GM12878 (cell line): ENCODE measurements at regions not wholly inside any gene's neighbourhood (a gene's known extent, or its start where the extent isn't known, plus 50 kb on each side); places are given as distances from the start of the nearest gene placed in this dataset.

Experiments
- ATAC-seq: fragments of 200-7000 bp; cut with Tn5 transposase; 3 replicates; pipeline ENCODE4 v1.9.1; 2020; ENCODE audit warnings: mild to moderate bottlenecking, moderate library complexity
- BruUV-seq: library from RNA; stranded (reverse); fragments of 400-500 nt; replicated peaks from 2 replicates; lab custom pipeline; 2021; lab: Mats Ljungman, UMichigan
- CTCF ChIA-PET: fragments of 300-600 bp; sonication (Branson Sonifier 250); formaldehyde crosslinking; extraction: SDS; loops from one replicate; lab custom pipeline; 2021; ENCODE audit warnings: inconsistent platforms; lab: Yijun Ruan, JAX
- POLR2A ChIA-PET: fragments of 350-600 bp; formaldehyde crosslinking; extraction: SDS; loops from one replicate; lab custom pipeline; 2021; ENCODE audit warnings: inconsistent platforms; lab: Charles Lee
- RAD21 ChIA-PET: fragments of 300-600 bp; sonication (Branson Sonifier 250); formaldehyde crosslinking; loops from one replicate; lab custom pipeline; 2023; ENCODE audit warnings: antibody characterized with exemption; ENCODE audit not compliant: unreplicated experiment; lab: Charles Lee
- SMC1A ChIA-PET: fragments of 300-600 bp; sonication (Branson Sonifier 250); formaldehyde crosslinking; loops from one replicate; lab custom pipeline; 2023; ENCODE audit not compliant: unreplicated experiment, uncharacterized antibody; lab: Charles Lee
- DNase-seq: peaks from one replicate; pipeline ENCODE4 v3.0.0-alpha.2; 2011; ENCODE audit warnings: low read depth, low spot score
- FAIRE-seq: peaks from 3 replicates; lab custom pipeline; 2011; peaks lifted over from hg19 to GRCh38; lab: Jason Lieb, UNC
- H2AFZ ChIP-seq: 2 replicates; pipeline ENCODE4 v1.6.0; 2011; ENCODE audit warnings: low read depth, low read length, control low read depth; ENCODE audit not compliant: control insufficient read depth
- H3K27ac ChIP-seq: 2 replicates; pipeline ENCODE4 v1.5.1; 2011; ENCODE audit warnings: control low read depth; ENCODE audit not compliant: control insufficient read depth, insufficient read depth
- H3K27me3 ChIP-seq, 2 experiments: replicated peaks in 1 of 2; 2 replicates each; pipeline versions ENCODE4 v1.6.0 to v1.6.1; 2011; ENCODE audit warnings: low read length in 1 of 2; ENCODE audit not compliant: control insufficient read depth in 2 of 2, insufficient read depth in 2 of 2
- H3K36me3 ChIP-seq, 2 experiments: 2 replicates each; pipeline ENCODE4 v1.5.1; 2011; ENCODE audit warnings: low read length in 1 of 2; ENCODE audit not compliant: control insufficient read depth in 2 of 2, insufficient read depth in 2 of 2
- H3K4me1 ChIP-seq: 2 replicates; pipeline ENCODE4 v1.6.1; 2011; ENCODE audit warnings: mild to moderate bottlenecking, low read length, moderate library complexity, mixed read lengths; ENCODE audit not compliant: control insufficient read depth, insufficient read depth
- H3K4me2 ChIP-seq: 2 replicates; pipeline ENCODE4 v1.6.0; 2011; ENCODE audit warnings: control low read depth; ENCODE audit not compliant: control insufficient read depth, insufficient read depth
- H3K4me3 ChIP-seq: fragments of 200-600 bp; sonication (generic); 2 replicates; pipeline ENCODE4 v1.5.1; 2016
- H3K79me2 ChIP-seq: 2 replicates; pipeline ENCODE4 v1.6.0; 2011; ENCODE audit warnings: low read length; ENCODE audit not compliant: control insufficient read depth, insufficient read depth
- H3K9ac ChIP-seq: 2 replicates; pipeline ENCODE4 v1.8.0; 2011; ENCODE audit warnings: low read length, control low read depth, mixed read lengths; ENCODE audit not compliant: control insufficient read depth, insufficient read depth
- H3K9me3 ChIP-seq: replicated peaks from 3 replicates; pipeline ENCODE4 v1.5.1; 2011; ENCODE audit warnings: mild to moderate bottlenecking, low read length; ENCODE audit not compliant: control insufficient read depth, insufficient read depth
- H4K20me1 ChIP-seq: 2 replicates; pipeline ENCODE4 v1.6.0; 2011; ENCODE audit not compliant: control insufficient read depth, insufficient read depth
- BCL11A ChIP-seq: IDR thresholded peaks from 2 replicates; pipeline ENCODE4 v1.6.1; 2011; ENCODE audit warnings: low read depth, low read length
- CBX3 ChIP-seq: fragments of 200-600 bp; sonication (generic); IDR thresholded peaks from 2 replicates; pipeline ENCODE4 v1.6.1; 2016; ENCODE audit warnings: low read depth, borderline replicate concordance
- CHD4 ChIP-seq: fragments of 200-600 bp; sonication (generic); IDR thresholded peaks from 2 replicates; pipeline ENCODE4 v1.6.1; 2016; ENCODE audit warnings: mild to moderate bottlenecking
- JUND ChIP-seq: IDR thresholded peaks from 2 replicates; pipeline ENCODE4 v1.6.1; 2012; ENCODE audit warnings: low read depth, mild to moderate bottlenecking, low read length, improper control_type of control experiment, moderate library complexity
- POU2F2 ChIP-seq: IDR thresholded peaks from 3 replicates; pipeline ENCODE4 v1.6.1; 2011; ENCODE audit warnings: low read depth, mild to moderate bottlenecking, low read length, borderline replicate concordance
- SIX5 ChIP-seq: IDR thresholded peaks from 2 replicates; pipeline ENCODE4 v1.6.1; 2011; ENCODE audit warnings: mild to moderate bottlenecking, low read depth, low read length, moderate library complexity; ENCODE audit not compliant: severe bottlenecking
- SMAD5 ChIP-seq: IDR thresholded peaks from 2 replicates; pipeline ENCODE4 v1.6.1; 2016; ENCODE audit warnings: antibody characterized with exemption, low read depth
- WRNIP1 ChIP-seq: IDR thresholded peaks from 2 replicates; pipeline ENCODE4 v1.6.1; 2011; ENCODE audit warnings: low read depth, low read length, improper control_type of control experiment, borderline replicate concordance
- YBX1 ChIP-seq: fragments of 450-650 bp; IDR thresholded peaks from 2 replicates; pipeline ENCODE4 v1.6.1; 2016; ENCODE audit warnings: antibody characterized with exemption
- ZNF274 ChIP-seq: IDR thresholded peaks from one replicate; pipeline ENCODE4 v1.8.0; 2011; ENCODE audit not compliant: insufficient read length, insufficient read depth
- ZZZ3 ChIP-seq: IDR thresholded peaks from 2 replicates; pipeline ENCODE4 v1.6.1; 2011; ENCODE audit warnings: low read depth; ENCODE audit not compliant: control insufficient read depth, insufficient read length
- in situ Hi-C: fragments of 300-500 bp; cut with MboI; formaldehyde crosslinking; loops from 9 replicates; pipeline ENCODE4 v1.14.3; 2018; ENCODE audit warnings: mixed read lengths
- intact Hi-C: fragments of 100-400 bp; cut with micrococcal nuclease; formaldehyde crosslinking; loops from one replicate; pipeline ENCODE4 v1.14.2; 2022; ENCODE audit not compliant: unreplicated experiment
- TF ChIP-seq, protein P1 (sequence below): fragments of 450-650 bp; IDR thresholded peaks from 2 replicates; pipeline ENCODE4 v1.6.1; 2017; ENCODE audit warnings: low read depth, mild to moderate bottlenecking, moderate library complexity

DNA sequence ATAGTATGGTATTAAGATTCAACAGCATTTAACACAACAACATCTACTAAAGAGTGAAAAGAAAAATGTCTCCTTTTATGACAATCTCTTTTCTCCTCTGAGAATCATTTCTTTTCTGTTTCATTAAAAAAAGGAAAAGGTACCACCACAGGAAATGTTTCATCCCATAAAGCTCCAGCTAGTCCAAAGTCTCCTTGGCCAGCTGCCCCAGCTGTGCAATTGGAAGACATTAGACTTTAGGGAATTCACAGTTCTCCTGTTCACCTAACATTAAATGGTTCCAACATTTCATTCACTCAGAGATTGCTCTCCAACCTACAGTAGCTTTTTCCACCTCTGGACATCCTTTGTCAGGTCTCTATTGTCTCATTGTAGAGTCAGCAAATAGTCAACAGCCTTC is 78.7 kb upstream of the YPEL5 start:
- SMC1A ChIA-PET, result no interaction called here
- no peaks in the 10 kb centered on the region for H3K9me3 ChIP-seq
- TF ChIP-seq JUND (no peak), CHD4 (no peak), ZZZ3 (no peak), ZNF274 (no peak), YBX1 (no peak), BCL11A (no peak), SIX5 (no peak), SMAD5 (no peak), POU2F2 (no peak), WRNIP1 (no peak), CBX3 (no peak)
- TF ChIP-seq, protein P1, sequence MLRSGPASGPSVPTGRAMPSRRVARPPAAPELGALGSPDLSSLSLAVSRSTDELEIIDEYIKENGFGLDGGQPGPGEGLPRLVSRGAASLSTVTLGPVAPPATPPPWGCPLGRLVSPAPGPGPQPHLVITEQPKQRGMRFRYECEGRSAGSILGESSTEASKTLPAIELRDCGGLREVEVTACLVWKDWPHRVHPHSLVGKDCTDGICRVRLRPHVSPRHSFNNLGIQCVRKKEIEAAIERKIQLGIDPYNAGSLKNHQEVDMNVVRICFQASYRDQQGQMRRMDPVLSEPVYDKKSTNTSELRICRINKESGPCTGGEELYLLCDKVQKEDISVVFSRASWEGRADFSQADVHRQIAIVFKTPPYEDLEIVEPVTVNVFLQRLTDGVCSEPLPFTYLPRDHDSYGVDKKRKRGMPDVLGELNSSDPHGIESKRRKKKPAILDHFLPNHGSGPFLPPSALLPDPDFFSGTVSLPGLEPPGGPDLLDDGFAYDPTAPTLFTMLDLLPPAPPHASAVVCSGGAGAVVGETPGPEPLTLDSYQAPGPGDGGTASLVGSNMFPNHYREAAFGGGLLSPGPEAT, result no peak

More for the DNA sequence above, 78.7 kb upstream of the YPEL5 start:
- Histone ChIP-seq H3K27me3 (peaks cover 1 to 4% of the 10 kb centered on the region in 2 experiments; a peak in 3 of 4 replicates), H3K4me3 (no peak overlapping the region), H3K4me1 (no peaks in the 10 kb centered on the region), H3K4me2 (no peak overlapping the region), H4K20me1 (no peaks in the 10 kb centered on the region), H3K27ac (no peak overlapping the region), H2AFZ (no peak overlapping the region), H3K36me3 (no peaks in the 10 kb centered on the region), H3K79me2 (no peaks in the 10 kb centered on the region), H3K9ac (no peak overlapping the region)
- DNase-seq, result no peak
- ChIA-PET CTCF (interaction anchor here (0.6 to 0.8 kb wide), 3 partner anchors 26 to 1632 kb away, joined by 3 read pairs; no protein-coding TSS in a partner anchor), RAD21 (no interaction called here), POLR2A (no interaction called here)
- in situ Hi-C loops, result no loop called here
- FAIRE-seq, result no peak
- ATAC-seq, result no peak
- intact Hi-C loops, result no loop called here
- no TSS peak for BruUV-seq
